ENCODE measurements at regions not wholly inside any gene's neighbourhood (a gene's known extent, or its start where the extent isn't known, plus 50 kb on each side); places are given as distances from the start of the nearest gene placed in this dataset.
"Not testable (repeated sequence)": the region's sequence is repeated elsewhere in the genome, so short reads cannot be mapped to it uniquely, and the experiment has no call there.

GRCh38 chr4:128444544-128445302 lies 157.1 kb upstream of the PGRMC2 start:
- H3K4me1 ChIP-seq (ENCODE audit: control insufficient read depth, insufficient read depth, low read length): no peaks in the 10 kb centered on the region
- WGBS: 95% methylated on average over 3 of the region's 3 CpGs
- no peak overlapping the region for H3K27ac ChIP-seq (ENCODE audit: low read length)
- H3K4me3 ChIP-seq (ENCODE audit: low read length): no peak overlapping the region
- ATAC-seq (no peak), DNase-seq (no peak)
- no peaks in the 10 kb centered on the region for H3K9me3 ChIP-seq (ENCODE audit: control insufficient read depth, low read length)
- intact Hi-C loops (cut with DNase I): loop anchor here in 1 of 4 donors (10.0 kb wide), 1 partner anchor 170 kb away; no protein-coding TSS in a partner anchor
- H3K27me3 ChIP-seq (ENCODE audit: control insufficient read depth, insufficient read depth): no peaks in the 10 kb centered on the region

DNA sequence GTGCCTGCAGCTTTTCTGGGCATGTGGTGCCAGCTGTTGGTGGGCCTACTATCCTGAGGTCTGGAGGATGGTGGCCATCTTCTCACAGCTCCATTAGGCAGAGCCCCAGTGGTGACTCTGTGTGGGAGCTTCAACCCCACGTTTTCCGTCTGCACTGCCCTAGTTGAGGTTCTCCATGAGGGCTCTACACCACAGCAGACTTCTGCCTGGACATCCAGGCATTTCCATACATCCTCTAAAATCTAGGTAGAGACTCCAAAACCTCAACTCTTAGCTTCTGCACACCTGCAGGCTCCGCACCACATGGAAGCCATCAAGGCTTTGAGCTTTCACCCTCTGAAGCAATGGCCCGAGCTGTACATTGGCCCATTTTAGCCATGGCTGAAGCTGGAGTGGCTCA lies 153.3 kb upstream of the PGRMC2 start:
- Histone ChIP-seq H3K9me3 (ENCODE audit: control insufficient read depth, low read length) (no peaks in the 10 kb centered on the region), H3K27ac (ENCODE audit: low read length) (no peak overlapping the region), H3K27me3 (ENCODE audit: control insufficient read depth, insufficient read depth) (no peaks in the 10 kb centered on the region), H3K4me1 (ENCODE audit: control insufficient read depth, insufficient read depth, low read length) (no peaks in the 10 kb centered on the region), H3K4me3 (ENCODE audit: low read length) (no peak overlapping the region)
- 89% methylated on average over 4 of the region's 4 CpGs for WGBS
- intact Hi-C loops (cut with DNase I): loop anchor here in 1 of 4 donors (10.0 kb wide), 1 partner anchor 166 kb away; no protein-coding TSS in a partner anchor
- DNase-seq (no peak), ATAC-seq (no peak)

DNA sequence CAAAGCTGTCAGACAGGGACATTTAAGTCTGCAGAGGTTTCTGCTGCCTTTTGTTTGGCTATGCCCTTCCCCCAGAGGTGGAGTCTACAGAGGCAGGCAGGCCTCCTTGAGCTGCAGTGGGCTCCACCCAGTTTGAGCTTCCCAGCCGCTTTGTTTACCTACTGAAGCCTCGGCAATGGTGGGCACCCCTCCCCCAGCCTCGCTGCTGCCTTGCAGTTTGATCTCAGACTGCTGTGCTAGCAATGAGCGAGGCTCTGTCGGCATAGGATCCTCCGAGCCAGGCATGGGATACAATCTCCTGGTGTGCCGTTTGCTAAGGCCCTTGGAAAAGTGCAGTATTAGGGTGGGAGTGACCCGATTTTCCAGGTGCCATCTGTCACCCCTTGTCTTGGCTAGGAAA lies 149.4 kb upstream of the PGRMC2 start:
- DNase-seq; H3K9me3 ChIP-seq (ENCODE audit: control insufficient read depth, low read length); H3K27me3 ChIP-seq (ENCODE audit: control insufficient read depth, insufficient read depth); H3K27ac ChIP-seq (ENCODE audit: low read length); intact Hi-C loops (cut with DNase I); H3K4me1 ChIP-seq (ENCODE audit: control insufficient read depth, insufficient read depth, low read length); ATAC-seq; H3K4me3 ChIP-seq (ENCODE audit: low read length): not testable (repeated sequence)
- WGBS: 95% methylated on average over 8 of the region's 8 CpGs

DNA sequence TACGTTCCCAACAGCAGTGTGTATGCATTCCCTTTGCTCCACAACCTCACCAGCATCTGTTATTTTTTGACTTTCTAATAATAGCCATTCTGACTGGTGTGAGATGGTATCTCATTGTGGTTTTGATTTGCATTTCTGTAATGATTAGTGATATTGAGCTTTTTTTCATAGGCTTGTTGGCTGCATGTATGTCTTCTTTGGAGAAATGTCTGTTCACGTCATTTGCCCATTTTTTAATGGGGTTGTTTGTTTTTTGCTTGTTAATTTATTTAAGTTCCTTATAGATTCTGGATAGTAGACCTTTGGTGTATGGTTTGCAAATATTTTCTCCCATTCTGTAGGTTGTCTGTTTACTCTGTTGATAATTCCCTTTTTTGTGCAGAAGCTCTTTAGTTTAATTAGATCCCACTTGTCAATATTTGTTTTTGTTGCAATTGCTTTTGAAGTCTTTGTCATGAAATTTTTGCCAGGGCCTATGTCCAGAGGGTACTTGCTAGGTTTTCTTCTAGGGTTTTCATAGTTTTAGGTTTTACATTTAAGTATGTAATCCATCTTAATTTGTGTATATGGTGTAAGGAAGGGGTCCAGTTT lies 141.5 kb upstream of the PGRMC2 start:
- H3K9me3 ChIP-seq (ENCODE audit: control insufficient read depth, low read length); H3K27me3 ChIP-seq (ENCODE audit: control insufficient read depth, insufficient read depth); H3K4me1 ChIP-seq (ENCODE audit: control insufficient read depth, insufficient read depth, low read length); intact Hi-C loops (cut with DNase I); ATAC-seq; H3K27ac ChIP-seq (ENCODE audit: low read length); H3K4me3 ChIP-seq (ENCODE audit: low read length); DNase-seq: not testable (repeated sequence)
- 93% methylated on average over 2 of the region's 2 CpGs for WGBS

DNA sequence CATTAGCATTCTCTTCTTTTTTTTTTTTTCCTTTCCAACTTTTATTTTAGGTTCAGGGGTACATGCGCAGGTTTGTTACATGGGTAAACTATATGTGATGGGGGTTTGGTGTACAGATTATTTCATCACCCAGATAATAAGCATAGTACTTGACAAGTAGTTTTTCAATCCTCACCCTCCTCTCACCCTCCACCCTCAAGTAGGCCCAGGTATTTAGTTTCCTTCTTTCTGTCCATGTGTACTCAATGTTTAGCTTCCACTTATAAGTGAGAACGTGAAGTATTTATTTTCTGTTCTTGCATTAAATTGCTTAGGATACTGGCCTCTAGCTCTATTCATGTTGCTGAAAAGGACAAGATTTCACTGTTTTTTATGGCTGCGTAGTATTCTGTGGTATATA lies 140.8 kb upstream of the PGRMC2 start:
- WGBS: 95% methylated on average over 3 of the region's 3 CpGs
- intact Hi-C loops (cut with DNase I): no loop called here

DNA sequence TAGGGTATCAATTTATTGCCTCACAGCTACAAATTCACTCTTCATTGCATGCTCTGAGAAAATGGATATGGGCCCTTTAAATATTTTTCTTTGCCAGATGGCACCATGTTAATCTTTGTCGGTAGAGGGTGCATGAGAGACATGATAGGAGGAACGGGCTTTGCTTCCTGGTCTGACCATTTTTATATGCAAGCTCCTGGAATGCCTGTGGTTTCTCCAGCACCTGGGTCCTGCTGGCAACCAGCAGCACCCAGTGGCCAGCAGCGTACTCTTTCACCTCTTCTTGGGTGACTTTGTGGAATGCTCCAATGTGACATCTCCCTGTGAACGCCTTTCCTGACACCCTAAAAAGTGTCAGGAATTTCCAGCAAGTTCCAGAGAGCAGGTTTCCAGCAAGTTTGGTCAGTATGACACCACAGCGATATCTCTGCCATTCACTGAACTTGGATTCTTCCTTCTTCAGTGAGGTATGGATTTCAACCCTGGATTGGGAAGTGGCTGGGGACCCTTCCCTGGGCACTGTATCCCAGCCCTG lies 140.3 kb upstream of the PGRMC2 start:
- DNase-seq (peak in 1 of 3 donors; percentile 47), ATAC-seq (peak; percentile 79 to 83)
- intact Hi-C loops (cut with DNase I): no loop called here
- WGBS: 44% methylated on average over 5 of the region's 5 CpGs
- no peak overlapping the region for H3K4me3 ChIP-seq (ENCODE audit: low read length)
- no peaks in the 10 kb centered on the region for H3K27me3 ChIP-seq (ENCODE audit: control insufficient read depth, insufficient read depth)
- no peaks in the 10 kb centered on the region for H3K9me3 ChIP-seq (ENCODE audit: control insufficient read depth, low read length)
- no peak overlapping the region for H3K27ac ChIP-seq (ENCODE audit: low read length)
- H3K4me1 ChIP-seq (ENCODE audit: control insufficient read depth, insufficient read depth, low read length): peaks cover 3% of the 10 kb centered on the region

More for the DNA sequence above, 140.8 kb upstream of the PGRMC2 start:
- no peak for DNase-seq
- ATAC-seq: no peak
- no peak overlapping the region for H3K27ac ChIP-seq (ENCODE audit: low read length)
- H3K4me1 ChIP-seq (ENCODE audit: control insufficient read depth, insufficient read depth, low read length): peaks cover 3% of the 10 kb centered on the region
- H3K27me3 ChIP-seq (ENCODE audit: control insufficient read depth, insufficient read depth): no peaks in the 10 kb centered on the region
- no peaks in the 10 kb centered on the region for H3K9me3 ChIP-seq (ENCODE audit: control insufficient read depth, low read length)
- no peak overlapping the region for H3K4me3 ChIP-seq (ENCODE audit: low read length)

DNA sequence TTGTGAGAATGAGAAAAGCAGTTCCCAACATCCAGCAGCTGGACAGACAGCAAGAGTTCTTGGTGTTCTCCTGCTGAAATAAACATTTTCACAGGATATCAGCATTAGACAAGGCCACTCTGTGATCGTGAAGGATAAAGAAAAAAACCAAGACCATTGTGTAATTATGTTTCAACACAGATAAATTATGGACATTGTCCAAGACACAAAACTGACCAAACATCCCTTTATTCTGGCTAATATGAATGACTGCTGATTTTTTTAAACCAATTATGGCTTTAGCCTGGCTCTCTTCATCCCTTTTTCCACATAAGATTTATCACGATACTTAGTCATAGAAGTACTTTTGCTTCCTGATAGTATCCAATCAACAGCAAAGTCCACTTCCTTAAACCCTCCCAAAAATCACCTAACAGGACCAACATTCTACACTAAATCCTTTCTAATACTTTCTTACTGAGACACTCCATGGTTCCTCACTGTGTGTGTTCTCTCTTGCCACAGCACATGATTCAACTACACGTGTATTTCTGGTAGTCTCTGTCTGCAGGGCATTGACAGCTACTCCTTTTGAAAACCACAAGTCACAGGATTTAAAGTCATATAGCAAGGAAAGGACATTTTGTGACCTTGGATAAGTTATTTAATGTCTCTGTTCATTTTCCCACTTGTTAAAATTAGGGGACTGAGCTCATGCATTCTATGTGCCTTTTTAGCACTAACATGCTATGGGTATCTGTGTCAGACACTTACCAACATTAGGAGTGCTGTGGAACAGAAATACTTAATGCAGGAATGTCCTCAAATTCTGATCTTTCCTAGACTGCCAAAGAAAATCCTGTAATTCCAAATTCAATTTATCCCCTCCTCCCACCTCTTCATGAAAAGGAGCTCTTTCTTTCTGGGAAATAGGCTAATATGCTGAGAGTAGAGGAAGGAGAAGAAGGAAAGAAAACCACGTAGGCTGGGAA lies 137.2 kb upstream of the PGRMC2 start:
- peaks cover 3% of the 10 kb centered on the region for H3K4me1 ChIP-seq (ENCODE audit: control insufficient read depth, insufficient read depth, low read length)
- no peaks in the 10 kb centered on the region for H3K27me3 ChIP-seq (ENCODE audit: control insufficient read depth, insufficient read depth)
- DNase-seq: no peak
- WGBS: 43% methylated on average over 4 of the region's 4 CpGs
- H3K9me3 ChIP-seq (ENCODE audit: control insufficient read depth, low read length): no peaks in the 10 kb centered on the region
- peak overlapping the region; percentile 9 for H3K27ac ChIP-seq (ENCODE audit: low read length)
- peak; percentile 69 to 83 for ATAC-seq
- intact Hi-C loops (cut with DNase I): no loop called here
- no peak overlapping the region for H3K4me3 ChIP-seq (ENCODE audit: low read length)

DNA sequence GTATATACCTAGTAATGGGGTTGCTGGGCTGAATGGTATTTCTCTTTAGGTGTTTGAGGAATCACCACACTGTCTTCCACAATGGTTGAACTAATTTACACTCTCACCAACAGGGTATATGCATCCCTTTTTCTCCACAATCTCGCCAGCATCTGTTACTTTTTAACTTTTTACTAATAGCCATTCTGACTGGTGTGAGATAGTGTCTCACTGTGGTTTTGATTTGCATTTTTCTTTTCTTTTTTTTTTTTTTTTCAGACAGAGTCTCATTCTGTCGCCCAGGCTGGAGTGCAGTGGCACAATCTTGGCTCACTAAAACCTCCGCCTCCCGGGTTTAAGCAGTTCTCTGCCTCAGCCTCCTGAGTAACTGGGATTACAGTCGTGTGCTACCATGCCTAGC lies 134.7 kb upstream of the PGRMC2 start:
- DNase-seq; ATAC-seq; H3K27ac ChIP-seq (ENCODE audit: low read length); intact Hi-C loops (cut with DNase I); H3K9me3 ChIP-seq (ENCODE audit: control insufficient read depth, low read length); H3K27me3 ChIP-seq (ENCODE audit: control insufficient read depth, insufficient read depth); H3K4me1 ChIP-seq (ENCODE audit: control insufficient read depth, insufficient read depth, low read length); H3K4me3 ChIP-seq (ENCODE audit: low read length): not testable (repeated sequence)
- 93% methylated on average over 5 of the region's 5 CpGs for WGBS

GRCh38 chr4:128416921-128417320 lies 129.3 kb upstream of the PGRMC2 start:
- intact Hi-C loops (cut with DNase I): no loop called here
- 19% methylated on average over 3 of the region's 3 CpGs for WGBS
- no peak overlapping the region for H3K4me3 ChIP-seq (ENCODE audit: low read length)
- H3K27me3 ChIP-seq (ENCODE audit: control insufficient read depth, insufficient read depth): no peaks in the 10 kb centered on the region
- H3K4me1 ChIP-seq (ENCODE audit: control insufficient read depth, insufficient read depth, low read length): no peaks in the 10 kb centered on the region
- H3K27ac ChIP-seq (ENCODE audit: low read length): no peak overlapping the region
- DNase-seq: no peak
- no peaks in the 10 kb centered on the region for H3K9me3 ChIP-seq (ENCODE audit: control insufficient read depth, low read length)
- peak in 1 of 2 donors; percentile 16 for ATAC-seq

DNA sequence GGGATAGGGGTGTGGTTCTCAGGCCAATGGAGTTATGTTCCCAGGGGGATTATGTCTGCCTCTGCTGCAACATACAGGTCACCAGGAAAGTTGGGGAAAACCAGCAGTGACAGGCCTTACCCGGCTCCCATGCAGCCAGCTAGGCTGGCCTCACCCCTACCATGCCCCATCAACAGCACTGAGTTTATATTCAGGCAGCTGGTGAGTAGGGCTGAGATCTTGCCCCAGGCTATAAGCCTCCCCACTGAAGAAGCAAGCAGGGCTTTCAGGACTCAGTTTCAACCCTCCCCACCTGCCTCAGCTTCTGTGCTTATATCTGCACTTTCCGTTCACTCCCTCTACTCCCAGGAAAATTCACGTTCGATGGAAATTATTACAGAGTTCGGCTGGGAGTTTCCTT lies 122.4 kb upstream of the PGRMC2 start:
- WGBS: 93% methylated on average over 5 of the region's 5 CpGs

More for the DNA sequence above, 122.4 kb upstream of the PGRMC2 start:
- ATAC-seq: no peak
- no peak overlapping the region for H3K4me3 ChIP-seq (ENCODE audit: low read length)
- H3K27ac ChIP-seq (ENCODE audit: low read length): no peak overlapping the region
- intact Hi-C loops (cut with DNase I): no loop called here
- DNase-seq: no peak
- H3K27me3 ChIP-seq (ENCODE audit: control insufficient read depth, insufficient read depth): no peaks in the 10 kb centered on the region
- H3K4me1 ChIP-seq (ENCODE audit: control insufficient read depth, insufficient read depth, low read length): no peaks in the 10 kb centered on the region
- no peaks in the 10 kb centered on the region for H3K9me3 ChIP-seq (ENCODE audit: control insufficient read depth, low read length)

Data from right cardiac atrium (tissue), 5 donors.